ENCODE measurements at regions not wholly inside any gene's neighbourhood (a gene's known extent, or its start where the extent isn't known, plus 50 kb on each side); places are given as distances from the start of the nearest gene placed in this dataset.

- DNase-seq: no peak
Measured at GRCh38 chr11:45092901-45093760, 53.3 kb upstream of the PRDM11 start.

GRCh38 chr11:45093761-45094455 lies 52.5 kb upstream of the PRDM11 start:
- no peak for DNase-seq

GRCh38 chr11:45094958-45095690 lies 51.3 kb upstream of the PRDM11 start:
- no peak for DNase-seq

- no peak for DNase-seq
Measured at GRCh38 chr11:45095691-45096010, 50.8 kb upstream of the PRDM11 start.

- no peak for DNase-seq
Measured at GRCh38 chr11:45096636-45097035, 49.8 kb upstream of the PRDM11 start.
